ENCODE measurements at regions not wholly inside any gene's neighbourhood (a gene's known extent, or its start where the extent isn't known, plus 50 kb on each side); places are given as distances from the start of the nearest gene placed in this dataset.
A peak's percentile ranks its signal among the peaks of the same experiment; 100 is the strongest.

- DNase-seq (ENCODE audit: low read depth): peak; percentile 90
- H3K4me3 ChIP-seq (ENCODE audit: low read length): peak overlapping the region; percentile 25
- TF ChIP-seq CTCF (IDR thresholded peaks at IDR 0.05; ENCODE audit: insufficient read depth, low read depth, low read length, missing control alignments): no peak
Measured at GRCh38 chr10:4671451-4672145, 154.4 kb upstream of the AKR1E2 start.

DNA sequence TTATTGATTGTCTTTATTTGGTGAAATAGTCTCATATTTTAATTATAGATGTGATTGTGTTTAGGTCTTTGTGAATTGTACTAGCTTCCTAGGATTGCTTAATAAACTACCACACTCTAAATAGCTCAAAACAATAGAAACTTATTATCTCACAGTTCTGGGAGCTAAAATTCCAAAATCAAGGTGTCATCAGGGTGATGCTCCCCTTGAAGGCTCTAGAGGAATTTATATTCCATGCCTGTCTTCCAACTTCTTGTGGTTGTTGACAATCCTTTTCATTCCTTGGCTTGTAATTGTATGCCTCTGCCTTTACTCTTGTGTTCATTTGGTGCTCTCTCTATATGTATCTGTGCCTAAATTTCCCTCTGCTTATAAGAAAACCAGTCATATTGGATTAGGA lies 155.3 kb upstream of the AKR1E2 start:
- no peak overlapping the region for H3K4me3 ChIP-seq (ENCODE audit: low read length)
- TF ChIP-seq CTCF (IDR thresholded peaks at IDR 0.05; ENCODE audit: insufficient read depth, low read depth, low read length, missing control alignments): no peak
- peak; percentile 89 for DNase-seq (ENCODE audit: low read depth)

DNA sequence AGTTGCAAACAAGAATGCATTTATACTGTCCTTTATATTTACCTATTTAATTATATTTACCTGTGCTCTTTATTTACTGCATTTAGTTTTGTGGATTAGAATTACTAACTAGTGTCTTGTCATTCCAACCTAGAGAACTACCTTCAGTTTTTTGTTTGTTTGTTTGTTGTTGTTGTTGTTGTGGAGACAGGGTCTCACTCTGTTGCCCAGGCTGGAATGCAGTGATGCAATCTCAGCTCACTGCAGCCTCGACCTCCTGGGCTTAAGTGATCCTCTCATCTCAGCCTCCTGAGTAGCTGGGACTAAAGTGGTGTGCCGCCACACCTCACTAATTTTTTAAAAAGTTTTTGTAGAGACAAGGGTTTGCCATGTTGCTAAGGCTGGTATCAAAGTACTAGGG lies 156.4 kb upstream of the AKR1E2 start:
- TF ChIP-seq CTCF (IDR thresholded peaks at IDR 0.05; ENCODE audit: insufficient read depth, low read depth, low read length, missing control alignments): no peak
- DNase-seq (ENCODE audit: low read depth): no peak
- no peak overlapping the region for H3K4me3 ChIP-seq (ENCODE audit: low read length)

DNA sequence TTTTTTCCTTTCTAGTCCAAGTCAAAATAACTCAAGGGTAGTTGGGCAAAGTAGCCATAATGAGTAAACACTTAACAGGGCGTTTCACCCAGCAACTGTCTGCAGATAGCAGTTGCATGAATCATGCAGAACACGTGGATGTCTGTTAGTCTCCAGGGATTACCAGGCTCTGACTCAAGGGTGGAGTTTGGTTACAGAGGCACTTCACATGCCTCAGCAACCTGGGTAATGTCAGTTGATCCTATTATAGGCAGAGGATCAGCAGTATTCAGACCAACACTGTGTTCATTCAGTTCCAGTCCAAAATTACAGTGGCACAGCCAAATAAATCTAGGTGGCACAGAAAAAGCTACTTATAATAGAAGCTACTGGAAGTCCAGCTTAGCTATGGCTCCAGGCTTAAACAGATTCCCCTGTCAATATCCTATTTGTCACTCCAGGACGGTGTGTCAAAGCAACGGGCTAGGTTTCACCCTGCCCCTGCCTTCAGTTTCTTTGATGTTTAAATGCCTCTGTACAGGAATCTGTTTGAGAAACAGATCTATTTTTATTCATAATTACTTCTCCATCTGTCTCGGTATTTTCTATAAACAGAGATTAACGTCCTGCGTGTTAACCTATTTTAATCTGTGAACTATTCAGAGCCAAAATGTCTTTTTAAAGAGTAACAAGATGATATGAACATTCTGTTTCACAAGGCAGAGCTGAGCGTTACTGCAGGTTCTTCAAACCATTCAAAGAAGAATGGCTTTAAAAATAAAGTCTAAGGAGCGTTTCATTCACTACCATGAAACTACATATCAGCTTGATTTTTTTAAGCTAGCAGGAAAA lies 162.6 kb upstream of the AKR1E2 start:
- peak; percentile 100 for DNase-seq (ENCODE audit: low read depth)

GRCh38 chr10:4662576-4663161 lies 163.3 kb upstream of the AKR1E2 start:
- DNase-seq (ENCODE audit: low read depth): no peak
- no peak overlapping the region for H3K4me3 ChIP-seq (ENCODE audit: low read length)
- TF ChIP-seq CTCF (IDR thresholded peaks at IDR 0.05; ENCODE audit: insufficient read depth, low read depth, low read length, missing control alignments): no peak

More for the DNA sequence above, 162.6 kb upstream of the AKR1E2 start:
- H3K4me3 ChIP-seq (ENCODE audit: low read length): no peak overlapping the region
- no peak for TF ChIP-seq CTCF (IDR thresholded peaks at IDR 0.05; ENCODE audit: insufficient read depth, low read depth, low read length, missing control alignments)

DNA sequence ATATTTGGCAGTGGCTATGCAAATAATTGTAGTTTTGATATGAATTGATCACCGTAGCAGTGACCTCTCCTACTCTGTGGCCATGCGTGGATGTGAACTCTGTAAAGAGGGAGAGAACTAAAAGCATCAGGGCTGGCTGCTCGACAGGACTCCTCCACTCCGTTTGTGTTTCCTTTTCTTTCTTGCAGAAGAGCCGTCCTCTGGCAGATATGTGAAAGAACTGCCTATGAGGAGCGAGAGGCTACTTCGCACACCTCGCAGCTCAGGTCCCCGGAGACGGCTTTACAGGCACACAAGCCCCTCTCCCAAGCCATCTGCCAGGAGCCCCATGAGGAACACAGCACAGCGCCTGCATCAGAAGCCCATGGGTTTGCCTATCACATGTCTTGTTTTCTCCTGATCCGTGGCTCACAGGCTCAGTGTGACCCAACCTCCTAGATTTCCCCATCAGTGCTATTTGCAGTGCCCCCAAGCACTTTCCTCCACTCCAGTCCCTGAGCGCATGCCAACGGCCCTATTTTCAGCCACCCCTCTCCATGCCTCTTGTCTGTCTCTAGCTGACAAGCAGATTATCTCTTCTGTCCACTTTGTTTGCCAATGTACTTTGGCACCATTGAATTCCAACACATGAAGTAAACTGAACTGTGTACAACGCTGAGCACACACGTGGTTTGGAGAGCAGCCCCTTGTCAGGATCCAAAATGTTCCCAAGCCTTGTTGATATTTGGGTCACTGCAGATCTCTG lies 164.3 kb upstream of the AKR1E2 start:
- H3K4me3 ChIP-seq (ENCODE audit: low read length): no peak overlapping the region
- no peak for DNase-seq (ENCODE audit: low read depth)
- TF ChIP-seq CTCF (IDR thresholded peaks at IDR 0.05; ENCODE audit: insufficient read depth, low read depth, low read length, missing control alignments): no peak
